ENCODE measurements at regions not wholly inside any gene's neighbourhood (a gene's known extent, or its start where the extent isn't known, plus 50 kb on each side); places are given as distances from the start of the nearest gene placed in this dataset.
A peak's percentile ranks its signal among the peaks of the same experiment; 100 is the strongest.
"Not testable (repeated sequence)": the region's sequence is repeated elsewhere in the genome, so short reads cannot be mapped to it uniquely, and the experiment has no call there.

DNA sequence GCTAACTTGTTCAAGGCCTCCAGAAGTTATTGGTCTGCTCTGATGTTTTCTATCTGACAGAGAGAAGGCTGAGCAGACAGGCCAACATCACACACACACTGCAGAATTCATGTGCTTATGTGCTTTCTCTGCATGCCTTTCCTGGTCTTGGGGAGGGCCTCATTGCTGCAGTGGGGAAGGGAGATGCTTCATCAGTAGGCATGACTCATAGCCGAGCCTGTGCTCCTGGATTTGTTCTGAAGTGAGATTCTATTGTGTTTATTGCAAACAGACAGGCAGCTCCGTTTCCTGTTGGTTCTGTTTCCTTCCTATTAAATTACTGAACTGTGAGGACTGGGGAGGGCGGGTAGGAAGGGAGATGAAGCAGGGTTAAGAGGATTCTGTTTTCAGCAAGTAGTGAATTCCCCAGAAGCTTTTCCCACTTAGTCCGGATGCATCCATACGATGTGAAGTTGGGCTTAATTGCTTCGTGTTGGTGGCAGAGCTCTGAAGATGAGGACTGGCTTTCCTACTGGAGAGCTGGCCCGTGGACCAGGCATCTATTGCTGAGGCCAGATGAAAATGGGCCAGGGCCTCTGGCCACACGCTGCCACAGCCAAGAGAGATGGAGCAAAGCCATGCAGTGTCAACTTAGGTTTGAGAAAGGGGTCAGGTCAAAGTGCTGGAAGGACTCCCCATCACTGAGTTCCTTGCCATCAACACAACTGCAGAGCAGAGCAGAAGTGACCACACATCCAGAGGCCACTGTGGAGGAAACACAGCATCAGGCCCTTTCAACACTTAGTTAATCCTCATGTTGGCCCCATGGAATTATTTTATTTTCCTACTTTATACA is 179.3 kb downstream of the UTP18 start:
- DNase-seq: peak; percentile 7

DNA sequence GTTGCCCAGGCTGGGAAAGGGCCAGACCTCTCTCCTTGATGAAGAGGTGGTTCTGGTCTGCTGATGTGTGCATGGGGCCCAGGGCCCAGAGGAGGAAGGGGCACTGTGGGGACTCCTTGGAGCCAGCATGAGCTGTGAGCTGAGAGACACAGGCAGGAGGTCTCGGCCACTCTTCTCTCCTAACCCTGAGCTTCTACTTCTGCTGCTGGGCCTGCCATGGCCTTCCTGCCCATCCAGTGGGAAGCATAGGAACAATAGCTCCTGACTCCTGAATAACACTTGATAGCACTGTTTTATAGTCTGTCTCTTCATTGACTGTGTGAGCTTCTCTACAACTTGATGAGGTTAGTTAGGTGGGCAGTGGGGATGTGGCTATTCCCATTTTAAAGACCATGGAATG is 181.1 kb downstream of the UTP18 start:
- DNase-seq: no peak

DNA sequence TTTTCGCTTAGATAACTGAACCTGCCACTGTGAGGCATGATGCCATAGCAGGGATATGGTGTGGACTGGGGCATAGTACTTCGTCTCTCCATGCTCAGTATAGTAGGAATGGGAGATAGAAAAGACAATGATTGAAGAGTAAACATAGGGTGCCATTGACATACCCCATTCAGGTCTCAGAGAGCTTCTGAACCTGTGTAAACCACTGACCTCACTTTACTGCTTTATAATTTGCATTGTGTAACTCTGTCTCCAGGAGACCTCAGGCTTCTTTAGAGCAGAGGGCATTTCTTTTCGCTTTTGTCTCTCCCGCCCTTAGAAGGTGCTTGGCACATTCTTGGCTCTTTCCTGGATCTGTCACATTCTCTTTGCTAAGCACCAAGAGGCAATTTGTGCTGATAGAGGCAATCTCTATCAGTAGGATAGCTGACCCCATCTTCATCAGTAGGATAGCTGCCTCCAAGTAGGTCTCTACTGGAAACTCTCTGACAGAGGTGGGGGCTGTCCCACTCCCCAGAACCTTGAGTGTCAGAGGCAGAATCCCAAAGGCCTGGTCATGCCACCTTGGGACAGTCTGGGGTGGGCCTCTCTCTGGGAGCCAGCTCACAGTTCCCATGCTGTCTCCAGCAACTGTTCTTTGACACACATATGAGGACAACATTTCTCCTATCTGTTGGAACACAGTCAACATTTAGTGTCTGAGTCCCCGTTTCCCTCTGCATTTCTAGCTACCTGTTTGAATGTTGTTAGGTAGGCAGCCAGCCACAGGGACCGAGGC is 181.9 kb downstream of the UTP18 start:
- DNase-seq: no peak

DNA sequence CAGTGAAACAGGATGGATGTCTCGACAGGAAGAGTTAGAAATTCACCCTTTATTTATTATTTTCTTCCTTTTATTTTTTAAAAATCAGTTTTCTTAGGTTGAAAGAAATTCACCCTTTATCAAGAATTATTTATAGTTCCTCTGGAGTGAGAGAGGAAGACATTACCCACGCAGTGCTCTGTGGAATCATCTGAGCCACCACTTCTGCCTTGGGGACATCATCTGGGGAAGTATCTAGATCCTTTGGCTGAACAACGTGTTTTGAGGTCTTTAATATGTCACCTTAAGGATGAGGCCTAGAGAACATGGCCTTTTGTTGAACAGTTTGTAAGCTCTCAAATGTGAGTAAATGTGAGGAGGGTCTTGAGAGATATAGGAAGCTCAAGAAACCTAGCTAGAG is 183.3 kb downstream of the UTP18 start:
- no peak for DNase-seq

DNA sequence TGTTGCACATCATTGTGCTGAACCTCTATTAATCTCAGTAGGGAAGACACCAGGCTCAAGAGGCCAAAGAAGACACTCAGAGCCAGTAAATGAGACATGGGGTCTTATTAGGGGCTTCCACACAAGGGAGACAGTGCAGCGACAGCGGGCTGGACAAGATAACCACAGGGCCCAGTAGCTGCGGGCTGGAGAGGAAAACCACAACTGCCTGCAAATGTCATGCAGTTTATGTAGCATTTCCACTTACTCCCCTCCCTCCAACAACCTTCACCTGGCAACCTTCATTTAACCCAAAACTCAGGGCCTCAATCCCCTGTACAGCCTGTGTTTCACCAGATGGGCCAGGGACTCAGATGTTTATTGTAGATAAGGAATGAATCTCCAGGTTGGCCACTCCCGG is 185.6 kb downstream of the UTP18 start:
- no peak for DNase-seq

DNA sequence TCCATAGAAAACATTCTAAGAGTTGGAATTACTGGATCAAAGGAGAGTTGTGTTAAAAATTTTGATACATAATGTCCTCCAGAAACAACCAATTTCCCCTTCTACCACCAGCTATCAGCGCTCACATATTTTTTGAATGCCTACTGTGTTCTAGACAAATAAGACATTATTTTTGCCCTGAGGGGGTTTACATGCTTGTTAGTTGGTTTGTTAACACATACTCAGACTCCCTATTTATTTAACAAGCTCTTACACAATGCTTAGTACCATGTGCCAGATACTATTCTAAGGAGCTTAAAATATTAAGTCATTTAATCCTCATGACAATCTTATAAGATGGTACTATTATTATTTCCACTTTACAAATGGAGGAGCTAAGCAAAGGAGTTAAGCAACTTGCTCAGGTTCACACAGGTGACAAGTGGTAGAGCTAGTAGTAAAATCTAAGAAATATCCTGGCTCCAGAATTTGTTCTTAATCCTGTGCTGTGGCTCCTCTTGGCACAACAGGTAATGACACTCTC is 194.2 kb downstream of the UTP18 start:
- DNase-seq: no peak

DNA sequence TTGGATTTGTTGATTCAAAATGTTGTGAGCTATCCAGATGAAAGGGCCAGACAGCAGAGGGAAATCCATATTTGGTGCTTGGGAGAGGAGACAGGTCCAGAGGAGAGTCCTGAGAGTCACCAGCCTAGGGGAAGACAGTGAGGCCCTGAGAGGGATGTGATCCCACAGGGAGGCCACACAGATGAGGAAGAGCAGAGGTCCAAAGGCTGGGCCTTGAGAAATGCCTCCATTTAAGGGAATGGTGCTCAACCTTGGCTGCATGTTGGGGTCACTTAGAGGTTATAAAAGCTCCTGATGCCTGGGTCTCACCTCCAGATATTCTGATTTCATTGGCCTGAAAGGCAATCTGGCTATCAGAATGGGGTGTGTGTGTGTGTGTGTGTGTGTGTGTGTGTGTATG is 194.9 kb downstream of the UTP18 start:
- DNase-seq: no peak

DNA sequence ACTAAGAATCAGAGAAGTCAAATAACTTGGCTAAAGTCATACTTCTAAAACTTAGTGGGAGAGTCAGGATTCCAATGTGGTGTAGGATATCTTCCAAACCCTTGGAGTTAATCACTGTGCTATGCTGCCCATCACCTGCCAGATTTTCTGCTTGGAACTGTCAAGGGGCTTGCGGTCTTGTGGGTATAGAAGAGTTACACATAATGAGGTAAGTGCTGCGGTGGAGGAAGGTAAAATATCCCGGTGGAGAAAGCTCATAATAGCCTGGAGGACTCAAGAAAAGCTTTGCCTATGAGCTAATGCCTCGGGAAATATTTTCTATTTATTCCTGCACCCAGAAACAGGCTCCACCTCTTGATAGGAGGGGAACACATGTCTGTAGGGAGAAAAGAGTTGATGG is 195.6 kb downstream of the UTP18 start:
- DNase-seq: no peak

DNA sequence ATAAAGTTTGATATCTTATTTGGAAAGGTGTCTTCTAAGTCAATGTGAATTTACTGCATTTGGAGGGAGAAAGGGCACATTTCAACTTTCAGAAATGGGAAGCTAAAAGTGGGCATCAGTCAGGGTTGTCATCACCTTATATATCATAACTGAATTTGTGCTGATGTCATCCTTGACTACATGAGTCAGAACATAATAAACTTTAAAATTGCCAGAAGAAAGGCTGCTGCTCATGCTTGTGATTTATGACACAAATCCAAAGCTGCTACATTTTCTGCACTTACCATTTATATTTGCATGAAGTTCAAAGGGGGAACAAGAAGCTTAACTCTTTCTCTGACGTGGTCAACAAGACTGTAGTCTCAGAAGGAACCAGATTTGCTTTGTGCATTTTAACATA is 196.6 kb downstream of the UTP18 start:
- DNase-seq: peak; percentile 3

DNA sequence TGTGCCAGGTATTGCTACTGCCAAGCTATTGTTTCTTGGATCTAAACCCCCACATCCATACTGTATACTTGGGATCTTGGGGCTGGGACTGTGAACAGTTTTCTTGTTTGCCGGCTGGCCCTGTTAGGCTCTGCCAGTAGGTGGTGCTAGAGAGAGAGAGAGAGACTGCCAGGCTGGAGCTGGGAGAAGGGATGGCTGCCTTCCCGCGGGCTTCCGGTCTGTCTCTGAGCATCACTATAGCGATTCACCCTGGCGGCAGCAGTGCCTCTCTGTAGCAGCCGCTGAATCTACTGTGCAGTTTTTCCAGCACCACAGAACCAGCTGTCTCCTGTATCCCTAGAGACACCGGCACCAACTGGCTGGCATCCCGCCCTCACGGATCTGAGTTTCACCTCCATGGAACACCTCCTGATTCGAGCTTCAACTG is 201.2 kb downstream of the UTP18 start:
- DNase-seq: peak; percentile 74

DNA sequence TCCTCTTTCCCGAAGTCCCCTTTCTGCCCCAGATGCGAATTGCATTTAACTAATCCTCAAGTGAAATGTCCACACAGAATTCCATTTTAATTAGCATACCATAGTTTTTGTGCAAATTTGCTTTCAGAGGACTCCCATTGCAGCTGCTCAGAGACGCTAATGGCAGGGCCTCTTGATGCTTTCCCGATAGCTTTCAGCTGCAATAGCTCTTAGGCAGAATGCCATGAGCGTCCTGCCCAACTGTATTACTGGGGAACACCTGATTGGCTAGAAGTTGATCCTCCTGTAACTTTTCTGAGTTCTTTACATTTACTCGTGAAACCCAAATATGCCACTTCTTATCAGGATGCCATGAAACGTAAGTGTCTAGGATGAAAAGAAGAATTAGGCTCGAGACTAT is 203.0 kb downstream of the UTP18 start:
- DNase-seq: no peak

DNA sequence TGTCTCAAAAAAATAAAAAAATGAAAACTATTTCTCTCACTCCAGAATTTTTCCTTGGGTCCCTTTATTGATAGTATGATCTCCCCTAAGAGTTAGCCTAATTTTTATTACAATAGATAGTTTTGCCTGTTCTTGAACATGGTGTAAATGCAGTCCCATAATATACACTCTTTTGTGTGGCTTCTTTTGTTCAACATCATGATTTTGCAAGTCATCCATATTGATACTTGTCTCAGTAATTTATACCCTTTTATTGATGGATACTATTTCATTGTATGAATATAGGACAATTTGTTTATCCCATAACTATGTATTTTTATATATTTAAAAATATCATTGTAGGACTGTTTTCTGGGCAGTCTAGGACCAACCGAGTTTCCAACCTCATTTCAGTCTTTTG is 207.0 kb downstream of the UTP18 start:
- no peak for DNase-seq

DNA sequence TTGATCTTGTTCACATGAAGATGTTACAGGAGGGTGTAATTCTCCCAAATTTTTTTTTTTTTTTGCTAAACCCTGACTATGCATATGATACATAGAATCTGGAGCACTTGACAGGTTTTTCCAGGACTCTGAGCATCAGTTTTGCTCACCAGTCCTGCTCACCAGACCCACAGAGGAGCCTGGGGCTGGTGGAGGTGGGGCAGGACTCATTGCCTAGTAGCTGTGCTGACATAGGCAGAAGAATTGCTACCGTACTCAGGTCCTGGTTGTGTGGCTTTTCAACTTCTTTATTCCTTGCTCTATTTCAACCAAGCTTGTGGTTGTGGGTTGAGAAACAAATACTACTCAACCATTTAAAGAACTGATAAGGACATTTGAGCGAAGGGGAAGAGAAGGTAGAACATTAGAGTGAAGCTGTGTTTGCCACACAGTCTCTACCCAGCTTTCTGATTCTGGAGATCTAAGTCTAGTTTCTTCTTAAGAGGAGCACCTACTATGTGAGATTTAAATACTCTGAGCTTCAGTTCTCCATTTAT is 212.4 kb downstream of the UTP18 start:
- DNase-seq: no peak

DNA sequence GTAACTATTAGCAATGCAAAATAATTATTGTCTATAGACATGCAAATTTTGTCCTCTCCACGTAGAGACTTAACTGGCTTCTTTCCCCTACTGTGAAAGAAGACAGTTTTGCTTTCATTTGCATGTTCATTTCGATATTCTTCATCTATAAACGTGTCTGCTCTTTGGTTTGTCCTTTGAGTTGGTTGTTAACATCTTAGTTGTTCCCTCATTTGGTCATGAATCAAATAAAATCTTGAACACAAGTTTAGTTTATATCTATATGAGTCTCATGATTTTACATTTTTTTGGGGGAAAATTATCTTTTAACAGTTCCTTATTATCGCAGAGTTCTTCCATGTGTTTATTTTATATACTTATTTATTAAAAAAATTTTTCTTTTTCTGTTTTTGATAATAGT is 214.4 kb downstream of the UTP18 start:
- DNase-seq: no peak

DNA sequence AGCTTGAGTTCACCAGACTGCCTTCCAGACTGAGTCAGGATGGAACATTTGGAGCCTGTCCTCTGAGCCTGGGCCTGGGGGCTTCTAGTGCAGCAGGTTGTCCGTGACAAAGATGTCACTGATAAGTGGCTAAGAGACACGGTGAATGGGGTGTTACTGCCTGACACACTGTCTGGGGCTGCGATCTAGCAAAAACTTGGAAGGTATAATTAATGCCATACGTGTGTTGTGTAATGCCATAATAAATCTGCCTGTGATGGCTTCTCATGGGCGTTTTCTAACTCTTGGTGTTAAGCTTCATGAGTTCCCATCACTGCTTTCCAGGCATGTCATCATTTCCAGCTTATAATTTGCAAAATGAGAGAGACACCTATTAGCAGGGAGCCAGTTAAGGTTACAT is 215.4 kb downstream of the UTP18 start:
- DNase-seq: no peak

DNA sequence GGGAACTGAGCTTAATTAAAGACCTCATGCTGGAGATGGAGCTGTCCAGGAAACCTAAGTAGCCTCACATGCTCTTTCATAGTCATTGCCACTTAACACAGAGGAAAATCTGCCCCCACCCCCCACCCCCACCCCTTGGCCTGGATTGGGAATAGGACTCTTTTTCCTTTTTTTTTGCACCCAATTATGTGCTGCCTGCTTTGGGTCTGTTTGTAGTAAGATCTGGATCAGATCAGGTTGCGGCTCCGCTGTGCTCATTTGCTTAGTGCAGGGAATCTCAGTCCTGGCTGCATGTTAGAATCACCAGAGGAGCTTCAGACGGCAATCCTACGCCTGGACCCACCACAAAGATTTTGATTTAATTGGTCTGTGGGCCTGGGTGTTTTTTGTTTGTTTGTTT is 219.0 kb downstream of the UTP18 start:
- no peak for DNase-seq

DNA sequence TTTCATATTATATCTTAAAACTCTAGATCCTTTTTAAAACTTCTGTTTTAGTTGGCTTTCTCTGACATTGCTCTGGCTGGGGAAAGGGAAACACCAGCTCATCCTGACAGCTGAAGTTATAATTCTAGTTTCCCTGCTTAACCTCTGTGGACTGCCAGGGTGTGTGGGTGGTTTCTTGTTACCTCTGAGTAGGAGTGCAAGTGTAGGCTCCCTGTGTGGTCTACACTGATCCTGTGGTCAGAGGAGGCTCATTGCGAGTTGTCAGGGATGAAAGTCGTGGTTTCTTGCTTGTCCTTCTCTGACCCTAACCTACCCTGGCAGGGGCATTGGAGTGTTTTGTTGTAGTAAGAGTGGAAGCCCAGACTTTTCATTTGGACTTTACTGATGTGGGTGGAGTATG is 221.0 kb downstream of the UTP18 start:
- no peak for DNase-seq

DNA sequence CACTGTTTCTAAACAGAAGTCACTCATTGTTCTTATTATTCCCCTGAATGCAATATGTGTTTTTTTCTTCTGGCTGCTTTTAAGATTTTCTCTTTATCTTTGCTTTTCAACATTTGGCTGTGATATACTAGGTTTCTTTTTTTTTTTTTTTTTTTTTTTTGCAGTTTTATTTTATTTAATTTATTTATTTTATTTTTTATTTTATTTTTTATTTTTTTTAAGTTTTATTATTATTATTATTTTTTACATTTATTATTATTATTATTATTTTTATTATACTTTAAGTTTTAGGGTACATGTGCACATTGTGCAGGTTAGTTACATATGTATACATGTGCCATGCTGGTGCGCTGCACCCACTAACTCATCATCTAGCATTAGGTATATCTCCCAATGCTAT is 221.9 kb downstream of the UTP18 start:
- not testable (repeated sequence) for DNase-seq

DNA sequence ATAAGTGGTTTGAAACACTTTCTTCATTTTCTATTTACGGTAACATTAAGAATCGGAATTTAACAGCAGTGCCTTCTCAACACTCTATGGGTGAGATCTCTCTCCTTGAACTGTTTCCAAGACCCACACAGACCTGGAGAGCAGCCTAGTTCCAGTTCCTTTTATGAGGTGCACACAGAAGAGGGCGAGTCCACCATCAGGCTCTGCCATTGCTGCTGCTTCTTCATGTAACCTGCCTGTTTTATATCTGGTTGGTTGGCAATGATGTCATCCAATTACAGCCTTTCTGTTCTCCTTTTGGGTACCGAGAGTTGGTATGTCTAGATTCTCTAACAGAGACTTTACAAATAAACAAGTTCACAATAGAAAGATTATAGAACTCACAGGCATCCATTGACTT is 225.7 kb downstream of the UTP18 start:
- no peak for DNase-seq

DNA sequence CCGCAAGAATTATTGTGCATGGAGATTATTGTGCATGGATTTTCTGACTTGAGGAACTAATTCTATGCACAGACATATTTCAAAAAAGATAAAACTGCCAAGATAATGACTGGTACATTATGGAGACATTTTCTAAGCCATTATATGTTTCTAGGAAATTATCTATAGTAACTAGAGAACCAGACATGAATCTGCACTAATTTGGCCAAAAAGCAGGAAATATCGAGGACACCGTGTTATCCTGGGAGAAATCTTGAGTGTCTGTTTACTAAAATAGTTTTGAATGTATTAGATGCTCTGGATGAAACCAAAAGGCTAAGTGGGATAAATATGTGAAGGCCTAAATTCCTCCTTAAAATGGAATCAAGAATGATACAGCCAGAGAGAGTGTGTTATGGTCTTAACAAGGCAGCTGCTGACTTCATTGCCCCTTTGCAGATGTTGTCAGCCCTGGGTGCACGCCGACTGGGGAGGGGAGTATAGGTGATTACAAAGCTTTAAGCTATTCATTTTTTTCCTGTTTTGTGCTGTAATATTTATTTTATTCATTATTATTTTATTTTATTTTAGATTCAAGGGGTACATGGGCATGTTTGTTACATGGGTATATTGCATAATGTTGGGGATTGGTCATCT is 226.7 kb downstream of the UTP18 start:
- DNase-seq: no peak

DNA sequence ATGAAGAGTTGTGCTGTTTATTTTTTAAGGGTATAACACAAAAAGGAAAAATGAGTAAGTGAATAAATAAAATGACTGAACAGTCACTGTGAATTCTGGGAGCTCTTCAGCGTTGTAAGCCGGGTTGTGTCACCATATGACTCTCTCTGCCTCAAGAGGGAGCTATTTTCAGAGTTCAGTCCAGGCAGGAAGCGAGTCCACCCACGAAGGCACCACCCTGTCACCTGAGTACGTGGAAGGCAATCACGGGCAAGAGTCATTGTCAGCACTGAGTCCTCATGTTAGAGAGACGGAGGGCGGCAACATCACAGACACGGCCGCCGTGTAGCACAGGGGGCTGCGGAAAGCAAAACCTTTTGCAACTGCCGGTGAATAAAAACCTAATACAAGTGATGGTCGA is 227.6 kb downstream of the UTP18 start:
- peak; percentile 16 for DNase-seq

DNA sequence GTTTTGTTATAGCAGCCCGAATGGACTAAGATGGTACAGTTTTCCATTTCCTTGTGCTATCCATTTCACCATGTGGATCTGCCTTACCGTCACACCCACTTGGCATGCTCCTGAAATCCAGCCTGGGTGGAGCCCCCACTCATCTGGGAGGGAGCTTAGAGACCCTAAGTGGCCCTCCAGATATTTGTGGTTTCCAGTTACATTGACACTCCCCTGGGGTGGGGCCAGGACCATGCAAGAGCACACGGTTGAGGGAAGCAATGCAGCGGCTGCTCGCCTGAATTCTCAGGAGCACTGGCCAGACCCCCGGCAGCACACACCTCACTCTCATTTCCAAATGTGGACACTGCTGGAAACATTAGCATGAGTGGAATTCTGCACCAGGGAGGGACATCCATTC is 231.1 kb downstream of the UTP18 start:
- DNase-seq: no peak

DNA sequence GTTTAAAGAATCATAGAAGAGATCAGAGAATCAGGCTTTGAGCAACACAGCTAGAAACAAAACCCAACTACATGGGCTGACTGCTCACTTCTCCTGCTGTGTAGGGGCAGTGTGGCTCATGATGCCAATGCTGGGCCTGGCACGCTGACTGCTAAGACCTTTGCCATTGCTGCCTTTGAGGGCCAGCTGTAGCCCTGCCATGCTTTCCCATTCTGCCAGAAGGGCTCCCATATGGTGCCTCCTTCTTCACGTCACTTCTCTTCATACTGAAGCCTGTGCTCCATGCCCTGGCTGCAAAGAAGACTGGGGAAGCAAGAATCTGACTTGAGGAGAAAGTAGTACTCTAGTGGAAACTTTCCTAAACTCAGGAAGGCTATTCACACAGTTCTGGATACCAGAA is 232.9 kb downstream of the UTP18 start:
- no peak for DNase-seq
